Tibial artery (tissue), 4 donors: ENCODE measurements at regions not wholly inside any gene's neighbourhood (a gene's known extent, or its start where the extent isn't known, plus 50 kb on each side); places are given as distances from the start of the nearest gene placed in this dataset.

ENCODE experiments used
- DNase-seq, 2 donors: peaks; one replicate each; pipeline ENCODE4 v3.0.0-alpha.2; 2019
- H3K27ac ChIP-seq, 2 donors: fragments of 200-600 bp; sonication (generic) in 1 of 2; 1 replicate in 1 of 2; 2 replicates in 1 of 2; pipeline ENCODE4 v1.5.1; 2018 to 2019; ENCODE audit warnings: mild to moderate bottlenecking in 1 of 2
- H3K27me3 ChIP-seq, 2 donors: fragments of 200-600 bp; sonication (generic) in 1 of 2; one replicate each; pipeline versions ENCODE4 v1.5.1 to v1.6.0; 2016 to 2019
- H3K36me3 ChIP-seq, 3 donors: fragments of 200-600 bp; sonication (generic) in 2 of 3; one replicate each; pipeline ENCODE4 v1.5.1; 2016 to 2019; ENCODE audit warnings: mild to moderate bottlenecking in 2 of 3
- H3K4me1 ChIP-seq, 4 donors: fragments of 200-600 bp; sonication (generic) in 2 of 4; 1 replicate in 3 of 4; 2 replicates in 1 of 4; pipeline ENCODE4 v1.5.1; 2016 to 2019
- H3K4me3 ChIP-seq, 2 donors: fragments of 200-600 bp; sonication (generic) in 1 of 2; 1 replicate in 1 of 2; 2 replicates in 1 of 2; pipeline ENCODE4 v1.5.1; 2018 to 2019; ENCODE audit warnings: mild to moderate bottlenecking in 2 of 2
- H3K9me3 ChIP-seq, 3 donors: fragments of 200-600 bp; sonication (generic) in 1 of 3; one replicate each; pipeline ENCODE4 v1.5.1; 2016 to 2019
- intact Hi-C: fragments of 100-400 bp; cut with DNase I; formaldehyde crosslinking; loops from one replicate; pipeline ENCODE4 v1.15.0; 2023; ENCODE audit warnings: low total_unique reads
- TF ChIP-seq, protein P1 (sequence below), 2 experiments: fragments of 200-600 bp in 1 of 2; fragments of 450-650 bp in 1 of 2; IDR thresholded peaks; one replicate each; pipeline ENCODE4 v1.5.1; 2017 to 2019; ENCODE audit warnings: antibody characterized with exemption in 2 of 2, mild to moderate bottlenecking in 1 of 2, moderate library complexity in 1 of 2

DNA sequence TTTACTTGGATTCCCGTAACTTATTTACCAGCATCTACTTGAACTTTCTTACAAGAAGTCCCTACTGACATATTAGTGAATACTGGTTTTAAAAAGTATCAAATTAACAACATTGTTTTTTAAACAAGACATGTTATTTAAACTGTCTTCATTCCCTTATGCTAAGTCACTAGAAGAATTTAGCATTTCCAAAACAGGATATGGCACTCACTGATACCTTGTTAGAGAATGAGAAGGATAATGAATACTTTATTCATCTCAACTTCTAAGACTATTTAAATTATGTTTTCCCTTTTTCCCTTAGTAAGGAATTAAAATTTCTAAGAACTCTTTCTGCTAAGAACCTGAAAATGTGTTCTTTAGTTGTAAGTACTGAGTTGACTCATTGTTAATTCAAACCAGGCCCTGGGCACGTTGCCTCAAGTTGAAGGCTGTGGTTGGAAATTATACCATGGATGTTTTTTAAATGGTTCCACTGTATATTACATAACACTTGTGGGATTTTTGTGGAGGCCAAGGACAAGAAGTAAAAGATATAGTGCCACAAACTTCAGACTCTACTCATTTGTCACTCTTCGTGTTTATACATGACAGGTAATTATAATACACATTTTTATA, 219.0 kb upstream of the EDIL3 start:
- TF ChIP-seq, protein P1, sequence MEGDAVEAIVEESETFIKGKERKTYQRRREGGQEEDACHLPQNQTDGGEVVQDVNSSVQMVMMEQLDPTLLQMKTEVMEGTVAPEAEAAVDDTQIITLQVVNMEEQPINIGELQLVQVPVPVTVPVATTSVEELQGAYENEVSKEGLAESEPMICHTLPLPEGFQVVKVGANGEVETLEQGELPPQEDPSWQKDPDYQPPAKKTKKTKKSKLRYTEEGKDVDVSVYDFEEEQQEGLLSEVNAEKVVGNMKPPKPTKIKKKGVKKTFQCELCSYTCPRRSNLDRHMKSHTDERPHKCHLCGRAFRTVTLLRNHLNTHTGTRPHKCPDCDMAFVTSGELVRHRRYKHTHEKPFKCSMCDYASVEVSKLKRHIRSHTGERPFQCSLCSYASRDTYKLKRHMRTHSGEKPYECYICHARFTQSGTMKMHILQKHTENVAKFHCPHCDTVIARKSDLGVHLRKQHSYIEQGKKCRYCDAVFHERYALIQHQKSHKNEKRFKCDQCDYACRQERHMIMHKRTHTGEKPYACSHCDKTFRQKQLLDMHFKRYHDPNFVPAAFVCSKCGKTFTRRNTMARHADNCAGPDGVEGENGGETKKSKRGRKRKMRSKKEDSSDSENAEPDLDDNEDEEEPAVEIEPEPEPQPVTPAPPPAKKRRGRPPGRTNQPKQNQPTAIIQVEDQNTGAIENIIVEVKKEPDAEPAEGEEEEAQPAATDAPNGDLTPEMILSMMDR (IDR thresholded peaks at IDR 0.05) = no peak
- H3K36me3 ChIP-seq = no peaks in the 10 kb centered on the region
- H3K4me3 ChIP-seq = no peak overlapping the region
- DNase-seq = peak in 1 of 2 donors; percentile 35
- H3K9me3 ChIP-seq = no peaks in the 10 kb centered on the region
- no peak overlapping the region for H3K27ac ChIP-seq
- intact Hi-C loops = no loop called here
- no peaks in the 10 kb centered on the region for H3K4me1 ChIP-seq
- H3K27me3 ChIP-seq = no peaks in the 10 kb centered on the region

GRCh38 chr5:84602371-84602771, 217.7 kb upstream of the EDIL3 start:
- no peak for DNase-seq
- no peaks in the 10 kb centered on the region for H3K27me3 ChIP-seq
- intact Hi-C loops = no loop called here
- no peak overlapping the region for H3K4me3 ChIP-seq
- H3K9me3 ChIP-seq = no peaks in the 10 kb centered on the region
- no peaks in the 10 kb centered on the region for H3K36me3 ChIP-seq
- no peak overlapping the region for H3K27ac ChIP-seq
- TF ChIP-seq, protein P1 (IDR thresholded peaks at IDR 0.05) = no peak
- H3K4me1 ChIP-seq = no peaks in the 10 kb centered on the region

DNA sequence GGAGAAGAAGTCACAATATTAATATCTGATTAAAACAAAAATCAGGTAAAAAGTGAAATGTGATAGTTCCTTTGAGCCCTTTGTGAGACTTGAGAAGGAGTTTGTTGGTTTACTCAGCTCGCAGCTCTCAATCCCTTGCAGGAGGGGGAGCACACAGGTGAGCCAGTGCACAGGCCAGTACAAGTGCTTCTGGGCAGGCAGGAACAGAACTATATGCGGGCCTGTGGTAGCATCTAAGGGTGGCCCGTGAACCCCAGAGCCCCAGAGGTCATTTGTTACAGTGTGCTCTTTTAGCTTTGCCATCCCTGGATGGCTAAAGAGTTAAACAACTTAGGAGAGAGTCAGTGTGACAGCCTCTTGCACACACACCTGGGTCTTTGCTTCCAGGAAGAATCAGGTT, 215.3 kb upstream of the EDIL3 start:
- no peaks in the 10 kb centered on the region for H3K4me1 ChIP-seq
- no peak overlapping the region for H3K4me3 ChIP-seq
- H3K27ac ChIP-seq = no peak overlapping the region
- H3K9me3 ChIP-seq = no peaks in the 10 kb centered on the region
- DNase-seq = no peak
- intact Hi-C loops = no loop called here
- TF ChIP-seq, protein P1 (IDR thresholded peaks at IDR 0.05) = no peak
- no peaks in the 10 kb centered on the region for H3K27me3 ChIP-seq
- no peaks in the 10 kb centered on the region for H3K36me3 ChIP-seq

DNA sequence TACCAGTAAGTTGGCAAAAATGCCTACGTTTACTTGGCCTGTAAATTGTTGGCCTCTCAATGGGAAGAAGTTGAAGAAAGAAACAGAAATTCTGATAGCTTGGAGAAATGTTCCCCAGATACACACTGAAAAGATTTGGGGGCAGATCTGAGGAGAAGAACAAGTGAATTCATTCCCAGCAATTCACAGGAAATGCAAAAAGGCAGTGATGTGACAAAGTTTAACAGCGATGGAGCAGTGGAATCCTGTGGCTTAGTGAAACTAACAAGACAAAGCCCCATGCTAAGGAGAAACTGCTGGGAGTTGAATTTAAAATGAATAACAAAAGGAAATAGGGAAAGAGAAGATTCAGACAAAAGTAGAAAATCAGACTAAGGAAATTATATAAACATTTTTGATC, 213.2 kb upstream of the EDIL3 start:
- no peaks in the 10 kb centered on the region for H3K27me3 ChIP-seq
- no peak overlapping the region for H3K4me3 ChIP-seq
- H3K9me3 ChIP-seq = no peaks in the 10 kb centered on the region
- no peak overlapping the region for H3K27ac ChIP-seq
- no peak for DNase-seq
- H3K4me1 ChIP-seq = no peaks in the 10 kb centered on the region
- intact Hi-C loops = no loop called here
- TF ChIP-seq, protein P1 (IDR thresholded peaks at IDR 0.05) = no peak
- H3K36me3 ChIP-seq = no peaks in the 10 kb centered on the region

DNA sequence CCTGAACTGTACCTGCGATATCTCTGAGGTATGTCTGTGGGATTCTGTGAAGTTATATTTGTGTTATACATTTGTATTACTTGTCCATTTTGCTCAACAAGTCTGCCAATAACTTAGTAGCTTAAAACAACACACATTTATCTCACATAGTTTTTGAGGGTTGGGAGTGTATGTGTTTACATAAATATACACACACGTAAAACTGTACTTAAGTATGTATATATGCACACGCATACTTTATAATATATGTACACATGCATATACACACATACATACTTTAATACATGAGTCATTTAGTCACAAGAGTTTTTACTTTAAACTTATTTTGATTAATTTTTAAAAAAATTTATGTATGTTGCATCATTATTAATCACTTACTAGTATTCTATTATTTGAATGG, 205.9 kb upstream of the EDIL3 start:
- no peaks in the 10 kb centered on the region for H3K27me3 ChIP-seq
- no peak overlapping the region for H3K4me3 ChIP-seq
- no peaks in the 10 kb centered on the region for H3K4me1 ChIP-seq
- intact Hi-C loops = no loop called here
- H3K9me3 ChIP-seq = no peaks in the 10 kb centered on the region
- no peak for DNase-seq
- TF ChIP-seq, protein P1 (IDR thresholded peaks at IDR 0.05) = no peak
- no peaks in the 10 kb centered on the region for H3K36me3 ChIP-seq
- H3K27ac ChIP-seq = no peak overlapping the region

GRCh38 chr5:84589926-84590325, 205.2 kb upstream of the EDIL3 start:
- Histone ChIP-seq H3K27me3 (no peaks in the 10 kb centered on the region), H3K9me3 (no peaks in the 10 kb centered on the region), H3K4me1 (no peaks in the 10 kb centered on the region), H3K27ac (no peak overlapping the region), H3K4me3 (no peak overlapping the region), H3K36me3 (no peaks in the 10 kb centered on the region)
- intact Hi-C loops = no loop called here
- no peak for DNase-seq
- TF ChIP-seq, protein P1 (IDR thresholded peaks at IDR 0.05) = no peak
